Body of pancreas (tissue), 4 donors: ENCODE measurements at regions not wholly inside any gene's neighbourhood (a gene's known extent, or its start where the extent isn't known, plus 50 kb on each side); places are given as distances from the start of the nearest gene placed in this dataset.

Experiments
- ATAC-seq: fragments of 150-250 bp; one replicate; pipeline ENCODE4 v1.9.1; 2016
- DNase-seq, 4 donors: peaks; one replicate each; pipeline ENCODE4 v3.0.0-alpha.2; 2019
- H3K27ac ChIP-seq, 4 donors: fragments of 200-600 bp; sonication (generic); 1 replicate in 3 of 4; 2 replicates in 1 of 4; pipeline versions ENCODE4 v1.5.1 to v1.6.1; 2016 to 2019; ENCODE audit warnings: mild to moderate bottlenecking in 1 of 4, mixed read lengths in 1 of 4, moderate library complexity in 1 of 4
- H3K27me3 ChIP-seq, 2 donors: fragments of 200-600 bp; sonication (generic); one replicate each; pipeline ENCODE4 v1.6.0; 2016; ENCODE audit warnings: mild to moderate bottlenecking in 1 of 2
- H3K36me3 ChIP-seq, 2 donors: fragments of 200-600 bp; sonication (generic); replicated peaks in 1 of 2; 2 replicates each; pipeline ENCODE4 v1.5.1; 2016; ENCODE audit warnings: low read depth in 2 of 2; ENCODE audit not compliant: insufficient read depth in 1 of 2
- H3K4me1 ChIP-seq: fragments of 200-600 bp; sonication (generic); one replicate; pipeline ENCODE4 v1.6.0; 2016
- H3K4me3 ChIP-seq, 2 donors: fragments of 200-600 bp; sonication (generic); 1 replicate in 1 of 2; 2 replicates in 1 of 2; pipeline ENCODE4 v1.5.1; 2016 to 2019
- H3K9me3 ChIP-seq, 3 donors: fragments of 200-600 bp; sonication (generic); 1 replicate in 2 of 3; 2 replicates in 1 of 3; pipeline ENCODE4 v1.5.1; 2016
- CTCF ChIP-seq, 7 experiments: fragments of 450-650 bp in 4 of 7; fragments of 200-600 bp in 3 of 7; sonication (generic) in 3 of 7; IDR thresholded peaks; one replicate each; pipeline ENCODE4 v1.5.1; 2016 to 2019; ENCODE audit warnings: antibody characterized with exemption in 7 of 7
- POLR2A ChIP-seq, 3 donors: fragments of 450-650 bp; IDR thresholded peaks; one replicate each; pipeline ENCODE4 v1.6.1; 2016; ENCODE audit warnings: antibody characterized with exemption in 3 of 3, mild to moderate bottlenecking in 2 of 3
- WGBS, 2 donors: methylation state at CpG; one replicate each; pipeline ENCODE4 v1.1.5; 2017; 5-methylcytosine and 5-hydroxymethylcytosine counted together
- intact Hi-C: fragments of 100-400 bp; cut with DNase I; formaldehyde crosslinking; loops from one replicate; pipeline ENCODE4 v1.15.1; 2023

- no peak for DNase-seq
- no peaks in the 10 kb centered on the region for H3K36me3 ChIP-seq
- TF ChIP-seq POLR2A (IDR thresholded peaks at IDR 0.05) = no peak
- no peak for TF ChIP-seq CTCF (IDR thresholded peaks at IDR 0.05)
- H3K9me3 ChIP-seq = no peaks in the 10 kb centered on the region
- 61 to 70% methylated on average over 4 of the region's 4 CpGs for WGBS, 2 donors
- no peak for ATAC-seq
- H3K27me3 ChIP-seq = no peaks in the 10 kb centered on the region
- H3K27ac ChIP-seq = no peak overlapping the region
- H3K4me1 ChIP-seq = no peaks in the 10 kb centered on the region
- no peak overlapping the region for H3K4me3 ChIP-seq
- intact Hi-C loops = no loop called here
These were observed 556.1 kb upstream of the ZNF608 start for GRCh38 chr5:125302577-125302976.

- ATAC-seq = no peak
- intact Hi-C loops = no loop called here
- DNase-seq = no peak
- no peaks in the 10 kb centered on the region for H3K27me3 ChIP-seq
- H3K4me1 ChIP-seq = no peaks in the 10 kb centered on the region
- no peak overlapping the region for H3K27ac ChIP-seq
- 89 to 95% methylated on average over 3 of the region's 3 CpGs for whole genome bisulfite sequencing, 2 donors
- no peak overlapping the region for H3K4me3 ChIP-seq
- no peak for TF ChIP-seq CTCF (IDR thresholded peaks at IDR 0.05)
- TF ChIP-seq POLR2A (IDR thresholded peaks at IDR 0.05) = no peak
- no peaks in the 10 kb centered on the region for H3K36me3 ChIP-seq
- H3K9me3 ChIP-seq = no peaks in the 10 kb centered on the region
These were observed 560.3 kb upstream of the ZNF608 start for GRCh38 chr5:125306741-125307140.

GRCh38 chr5:125310749-125311148 is 564.3 kb upstream of the ZNF608 start:
- Histone ChIP-seq H3K27ac (no peak overlapping the region), H3K9me3 (no peaks in the 10 kb centered on the region), H3K36me3 (no peaks in the 10 kb centered on the region), H3K27me3 (no peaks in the 10 kb centered on the region), H3K4me3 (no peak overlapping the region), H3K4me1 (no peaks in the 10 kb centered on the region)
- TF ChIP-seq CTCF (IDR thresholded peaks at IDR 0.05) (no peak), POLR2A (IDR thresholded peaks at IDR 0.05) (no peak)
- DNase-seq (no peak), ATAC-seq (no peak)
- intact Hi-C loops = no loop called here

GRCh38 chr5:125311743-125312142 is 565.3 kb upstream of the ZNF608 start:
- Histone ChIP-seq H3K4me3 (no peak overlapping the region), H3K9me3 (no peaks in the 10 kb centered on the region), H3K36me3 (no peaks in the 10 kb centered on the region), H3K4me1 (no peaks in the 10 kb centered on the region), H3K27ac (no peak overlapping the region), H3K27me3 (no peaks in the 10 kb centered on the region)
- ATAC-seq (no peak), DNase-seq (no peak)
- no peak for TF ChIP-seq CTCF (IDR thresholded peaks at IDR 0.05)
- TF ChIP-seq POLR2A (IDR thresholded peaks at IDR 0.05) = no peak
- intact Hi-C loops = no loop called here
- WGBS, 2 donors = 85 to 87% methylated on average over 1 of the region's 1 CpG

- no peak for DNase-seq
- no peak overlapping the region for H3K27ac ChIP-seq
- H3K27me3 ChIP-seq = no peaks in the 10 kb centered on the region
- ATAC-seq = no peak
- TF ChIP-seq CTCF (IDR thresholded peaks at IDR 0.05) (no peak), POLR2A (IDR thresholded peaks at IDR 0.05) (no peak)
- H3K4me1 ChIP-seq = no peaks in the 10 kb centered on the region
- no peaks in the 10 kb centered on the region for H3K36me3 ChIP-seq
- H3K4me3 ChIP-seq = no peak overlapping the region
- no peaks in the 10 kb centered on the region for H3K9me3 ChIP-seq
- WGBS, 2 donors = 93 to 98% methylated on average over 3 to 4 of the region's 4 CpGs
- intact Hi-C loops = no loop called here
These were observed 567.1 kb upstream of the ZNF608 start for GRCh38 chr5:125313555-125313954.
